Naive thymus-derived CD4-positive, alpha-beta T cell (primary cell): ENCODE measurements at regions not wholly inside any gene's neighbourhood (a gene's known extent, or its start where the extent isn't known, plus 50 kb on each side); places are given as distances from the start of the nearest gene placed in this dataset.

Source experiments
- ATAC-seq: fragments of 150-1000 bp; cut with Tn5 transposase; 2 replicates; pipeline ENCODE4 v1.10.0; 2021; ENCODE audit warnings: mild to moderate bottlenecking, moderate library complexity
- CTCF ChIA-PET: fragments of 350-600 bp; sonication (Branson Sonifier 250); formaldehyde crosslinking; loops from one replicate; lab custom pipeline; 2021; ENCODE audit warnings: antibody characterized with exemption; lab: Charles Lee
- POLR2A ChIA-PET: fragments of 350-600 bp; sonication (Branson Sonifier 250); formaldehyde crosslinking; loops from one replicate; lab custom pipeline; 2021; ENCODE audit warnings: antibody characterized with exemption, inconsistent platforms; lab: Charles Lee
- DNase-seq, 9 donors: peaks; one replicate each; pipeline versions ENCODE4 v3.0.0 to v3.0.0-alpha.2; 2020 to 2022; ENCODE audit warnings: mixed read lengths in 1 of 9
- H3K27ac ChIP-seq: one replicate; pipeline ENCODE4 v1.7.0; 2013; ENCODE audit warnings: mild to moderate bottlenecking, low read depth, low read length, moderate library complexity
- H3K27me3 ChIP-seq, 2 donors: one replicate each; pipeline ENCODE4 v1.7.0; 2013; ENCODE audit warnings: low read length in 2 of 2, mild to moderate bottlenecking in 2 of 2, moderate library complexity in 2 of 2; ENCODE audit not compliant: control insufficient read depth in 2 of 2, insufficient read depth in 2 of 2
- H3K36me3 ChIP-seq, 3 experiments: 1 replicate in 2 of 3; 2 replicates in 1 of 3; pipeline ENCODE4 v1.7.0; 2013; ENCODE audit warnings: low read length in 3 of 3, mild to moderate bottlenecking in 3 of 3, moderate library complexity in 1 of 3; ENCODE audit not compliant: insufficient read depth in 3 of 3, control insufficient read depth in 2 of 3
- H3K4me1 ChIP-seq, 2 donors: one replicate each; pipeline ENCODE4 v1.7.0; 2013; ENCODE audit warnings: low read length in 2 of 2, mild to moderate bottlenecking in 2 of 2, moderate library complexity in 1 of 2; ENCODE audit not compliant: control insufficient read depth in 2 of 2, insufficient read depth in 2 of 2
- H3K4me3 ChIP-seq: 2 replicates; pipeline ENCODE4 v1.7.0; 2013; ENCODE audit warnings: mild to moderate bottlenecking, low read length
- H3K9me3 ChIP-seq, 3 experiments: 1 replicate in 2 of 3; 2 replicates in 1 of 3; pipeline ENCODE4 v1.7.0; 2013; ENCODE audit warnings: low read length in 3 of 3; ENCODE audit not compliant: control insufficient read depth in 2 of 3
- H3K27ac Mint-ChIP-seq, 9 donors: one replicate each; pipeline ENCODE4 v1.8.0; 2020 to 2022; ENCODE audit warnings: mixed read lengths in 9 of 9, mild to moderate bottlenecking in 8 of 9, moderate library complexity in 5 of 9, inconsistent platforms in 2 of 9
- H3K27me3 Mint-ChIP-seq, 5 donors: one replicate each; pipeline ENCODE4 v1.8.0; 2021 to 2022; ENCODE audit warnings: mixed read lengths in 5 of 5, mild to moderate bottlenecking in 1 of 5
- H3K36me3 Mint-ChIP-seq, 5 donors: one replicate each; pipeline ENCODE4 v1.8.0; 2020 to 2022; ENCODE audit warnings: mixed read lengths in 5 of 5, mild to moderate bottlenecking in 3 of 5, inconsistent platforms in 1 of 5
- H3K4me1 Mint-ChIP-seq, 7 donors: one replicate each; pipeline ENCODE4 v1.8.0; 2020 to 2022; ENCODE audit warnings: mixed read lengths in 7 of 7, mild to moderate bottlenecking in 3 of 7, inconsistent platforms in 1 of 7
- H3K4me3 Mint-ChIP-seq, 10 donors: one replicate each; pipeline ENCODE4 v1.8.0; 2020 to 2022; ENCODE audit warnings: mild to moderate bottlenecking in 10 of 10, mixed read lengths in 10 of 10, moderate library complexity in 6 of 10, inconsistent platforms in 2 of 10
- H3K9me3 Mint-ChIP-seq, 11 donors: one replicate each; pipeline ENCODE4 v1.8.0; 2020 to 2022; ENCODE audit warnings: mixed read lengths in 11 of 11, mild to moderate bottlenecking in 4 of 11, inconsistent platforms in 1 of 11, moderate library complexity in 1 of 11
- intact Hi-C, 2 donors: fragments of 100-400 bp; cut with micrococcal nuclease; formaldehyde crosslinking; loops; one replicate each; pipeline ENCODE4 v1.15.1; 2023

GRCh38 chr5:97529354-97529985 is 346.4 kb upstream of the RIOK2 start:
- peaks cover 0 to 13% (median 4%) of the 10 kb centered on the region in 5 donors for H3K27me3 Mint-ChIP-seq
- Histone ChIP-seq H3K9me3 (no peaks in the 10 kb centered on the region), H3K36me3 (no peaks in the 10 kb centered on the region), H3K27ac (no peak overlapping the region), H3K27me3 (no peaks in the 10 kb centered on the region), H3K4me1 (no peaks in the 10 kb centered on the region), H3K4me3 (no peak overlapping the region)
- no peaks in the 10 kb centered on the region for H3K36me3 Mint-ChIP-seq
- intact Hi-C loops, result no loop called here
- no peak overlapping the region for H3K4me3 Mint-ChIP-seq
- DNase-seq (no peak), ATAC-seq (no peak)
- no peak overlapping the region for H3K27ac Mint-ChIP-seq
- POLR2A ChIA-PET, result no interaction called here
- peaks cover 0 to 15% (median 0%) of the 10 kb centered on the region in 7 donors for H3K4me1 Mint-ChIP-seq
- peaks cover 0 to 5% (median 0%) of the 10 kb centered on the region in 11 donors for H3K9me3 Mint-ChIP-seq
- CTCF ChIA-PET, result no interaction called here

- Histone ChIP-seq H3K9me3 (no peaks in the 10 kb centered on the region), H3K27ac (no peak overlapping the region), H3K27me3 (no peaks in the 10 kb centered on the region), H3K4me3 (no peak overlapping the region), H3K36me3 (no peaks in the 10 kb centered on the region), H3K4me1 (no peaks in the 10 kb centered on the region)
- H3K9me3 Mint-ChIP-seq, result peaks cover 0 to 2% (median 0%) of the 10 kb centered on the region in 11 donors
- no peaks in the 10 kb centered on the region for H3K36me3 Mint-ChIP-seq
- no peak overlapping the region for H3K27ac Mint-ChIP-seq
- ATAC-seq, result no peak
- no peak for DNase-seq
- H3K4me3 Mint-ChIP-seq, result no peak overlapping the region
- peaks cover 0 to 15% (median 0%) of the 10 kb centered on the region in 7 donors for H3K4me1 Mint-ChIP-seq
- ChIA-PET POLR2A (no interaction called here), CTCF (no interaction called here)
- intact Hi-C loops, result loop anchor here in 1 of 2 donors (5.0 kb wide), 2 partner anchors 779 to 1236 kb away; no protein-coding TSS in a partner anchor
- peaks cover 0 to 13% (median 4%) of the 10 kb centered on the region in 5 donors for H3K27me3 Mint-ChIP-seq
Measured at GRCh38 chr5:97531549-97531948, 348.5 kb upstream of the RIOK2 start.

- intact Hi-C loops, result loop anchor here (1.0 to 5.0 kb wide), 3 partner anchors 303 to 1233 kb away; no protein-coding TSS in a partner anchor
- DNase-seq, result no peak
- Mint-ChIP-seq H3K36me3 (no peaks in the 10 kb centered on the region), H3K4me1 (peaks cover 0 to 17% (median 0%) of the 10 kb centered on the region in 7 donors), H3K9me3 (peaks cover 0 to 4% (median 0%) of the 10 kb centered on the region in 11 donors), H3K27me3 (peaks cover 0 to 4% (median 3%) of the 10 kb centered on the region in 5 donors), H3K4me3 (no peak overlapping the region), H3K27ac (peak overlapping the region in 2 of 9 donors; percentile 5 to 39)
- POLR2A ChIA-PET, result no interaction called here
- Histone ChIP-seq H3K4me1 (no peaks in the 10 kb centered on the region), H3K27me3 (no peaks in the 10 kb centered on the region), H3K36me3 (no peaks in the 10 kb centered on the region), H3K4me3 (no peak overlapping the region), H3K27ac (no peak overlapping the region), H3K9me3 (no peaks in the 10 kb centered on the region)
- ATAC-seq, result peak; percentile 76
- CTCF ChIA-PET, result interaction anchor here (1.2 to 1.3 kb wide), 2 partner anchors 16 to 1238 kb away, joined by 3 read pairs; no protein-coding TSS in a partner anchor
Measured at GRCh38 chr5:97534166-97534565, 351.1 kb upstream of the RIOK2 start.

GRCh38 chr5:97536683-97537082 is 353.6 kb upstream of the RIOK2 start:
- DNase-seq (no peak), ATAC-seq (no peak)
- H3K27ac Mint-ChIP-seq, result peak overlapping the region in 1 of 9 donors; percentile 2
- Histone ChIP-seq H3K4me1 (no peaks in the 10 kb centered on the region), H3K27me3 (no peaks in the 10 kb centered on the region), H3K27ac (no peak overlapping the region), H3K4me3 (no peak overlapping the region), H3K9me3 (no peaks in the 10 kb centered on the region), H3K36me3 (no peaks in the 10 kb centered on the region)
- POLR2A ChIA-PET, result no interaction called here
- intact Hi-C loops, result no loop called here
- peaks cover 0 to 6% (median 0%) of the 10 kb centered on the region in 5 donors for H3K27me3 Mint-ChIP-seq
- H3K4me1 Mint-ChIP-seq, result peaks cover 0 to 11% (median 0%) of the 10 kb centered on the region in 7 donors
- H3K9me3 Mint-ChIP-seq, result peaks cover 0 to 4% (median 0%) of the 10 kb centered on the region in 11 donors
- no peaks in the 10 kb centered on the region for H3K36me3 Mint-ChIP-seq
- H3K4me3 Mint-ChIP-seq, result no peak overlapping the region
- CTCF ChIA-PET, result no interaction called here

GRCh38 chr5:97538912-97539311 is 355.9 kb upstream of the RIOK2 start:
- no peak overlapping the region for H3K27ac ChIP-seq
- no peak overlapping the region for H3K4me3 ChIP-seq
- H3K36me3 Mint-ChIP-seq, result no peaks in the 10 kb centered on the region
- ChIA-PET POLR2A (no interaction called here), CTCF (no interaction called here)
- H3K27me3 Mint-ChIP-seq, result peaks cover 0 to 6% (median 0%) of the 10 kb centered on the region in 5 donors
- ATAC-seq (peak; percentile 30), DNase-seq (no peak)
- no peaks in the 10 kb centered on the region for H3K27me3 ChIP-seq
- peaks cover 0 to 6% (median 0%) of the 10 kb centered on the region in 7 donors for H3K4me1 Mint-ChIP-seq
- H3K4me1 ChIP-seq, result no peaks in the 10 kb centered on the region
- no peaks in the 10 kb centered on the region for H3K9me3 ChIP-seq
- no peaks in the 10 kb centered on the region for H3K36me3 ChIP-seq
- intact Hi-C loops, result no loop called here
- H3K4me3 Mint-ChIP-seq, result no peak overlapping the region
- H3K27ac Mint-ChIP-seq, result no peak overlapping the region
- peaks cover 0 to 4% (median 0%) of the 10 kb centered on the region in 11 donors for H3K9me3 Mint-ChIP-seq

GRCh38 chr5:97541864-97542263 is 358.8 kb upstream of the RIOK2 start:
- peaks cover 0 to 9% (median 1%) of the 10 kb centered on the region in 7 donors for H3K4me1 Mint-ChIP-seq
- H3K27ac Mint-ChIP-seq, result no peak overlapping the region
- Histone ChIP-seq H3K4me1 (peaks cover 0 to 5% of the 10 kb centered on the region in 2 donors), H3K36me3 (no peaks in the 10 kb centered on the region), H3K9me3 (no peaks in the 10 kb centered on the region), H3K27me3 (no peaks in the 10 kb centered on the region), H3K27ac (no peak overlapping the region), H3K4me3 (no peak overlapping the region)
- DNase-seq (no peak), ATAC-seq (no peak)
- H3K27me3 Mint-ChIP-seq, result peaks cover 0 to 6% (median 0%) of the 10 kb centered on the region in 5 donors
- POLR2A ChIA-PET, result no interaction called here
- peaks cover 0 to 2% (median 0%) of the 10 kb centered on the region in 11 donors for H3K9me3 Mint-ChIP-seq
- intact Hi-C loops, result no loop called here
- no peaks in the 10 kb centered on the region for H3K36me3 Mint-ChIP-seq
- CTCF ChIA-PET, result no interaction called here
- no peak overlapping the region for H3K4me3 Mint-ChIP-seq

- Histone ChIP-seq H3K4me3 (no peak overlapping the region), H3K27ac (no peak overlapping the region), H3K36me3 (no peaks in the 10 kb centered on the region), H3K9me3 (no peaks in the 10 kb centered on the region), H3K4me1 (peaks cover 0 to 9% of the 10 kb centered on the region in 2 donors), H3K27me3 (no peaks in the 10 kb centered on the region)
- H3K27me3 Mint-ChIP-seq, result peaks cover 0 to 6% (median 0%) of the 10 kb centered on the region in 5 donors
- peaks cover 0 to 4% (median 0%) of the 10 kb centered on the region in 11 donors for H3K9me3 Mint-ChIP-seq
- H3K4me3 Mint-ChIP-seq, result no peak overlapping the region
- ChIA-PET CTCF (no interaction called here), POLR2A (no interaction called here)
- intact Hi-C loops, result no loop called here
- DNase-seq (no peak), ATAC-seq (no peak)
- no peak overlapping the region for H3K27ac Mint-ChIP-seq
- H3K36me3 Mint-ChIP-seq, result peaks cover 0 to 4% (median 0%) of the 10 kb centered on the region in 5 donors
- H3K4me1 Mint-ChIP-seq, result peaks cover 0 to 15% (median 7%) of the 10 kb centered on the region in 7 donors
Measured at GRCh38 chr5:97542469-97542868, 359.4 kb upstream of the RIOK2 start.
